GM18517 (cell line): ENCODE measurements at regions not wholly inside any gene's neighbourhood (a gene's known extent, or its start where the extent isn't known, plus 50 kb on each side); places are given as distances from the start of the nearest gene placed in this dataset.

ENCODE experiments used
- ATAC-seq: cut with Tn5 transposase; IDR thresholded peaks from one replicate; pipeline ENCODE4 v1.9.1; 2021; ENCODE audit warnings: mild to moderate bottlenecking, moderate library complexity; ENCODE audit not compliant: unreplicated experiment

GRCh38 chr6:4563156-4563555 is 213.0 kb upstream of the CDYL start:
- no peak for ATAC-seq

GRCh38 chr6:4561773-4562400 is 214.3 kb upstream of the CDYL start:
- ATAC-seq, result no peak

DNA sequence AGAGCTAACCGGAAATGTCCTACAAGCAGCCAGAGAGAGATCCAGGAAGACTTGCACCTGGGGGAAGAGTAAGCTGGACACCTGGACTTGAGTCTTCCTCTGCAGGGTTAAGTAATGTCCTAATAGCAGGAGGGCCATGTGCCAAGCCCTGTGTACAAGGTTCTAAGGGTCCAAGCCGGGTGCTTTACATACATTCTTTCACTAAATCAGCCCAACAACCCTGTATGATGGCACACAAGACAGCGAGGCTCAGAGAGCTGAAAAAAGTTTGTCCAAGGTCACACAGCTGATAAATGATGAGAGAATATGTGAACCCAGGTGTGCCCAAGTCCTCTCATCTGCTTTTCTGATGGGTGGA is 215.1 kb upstream of the CDYL start:
- no peak for ATAC-seq

DNA sequence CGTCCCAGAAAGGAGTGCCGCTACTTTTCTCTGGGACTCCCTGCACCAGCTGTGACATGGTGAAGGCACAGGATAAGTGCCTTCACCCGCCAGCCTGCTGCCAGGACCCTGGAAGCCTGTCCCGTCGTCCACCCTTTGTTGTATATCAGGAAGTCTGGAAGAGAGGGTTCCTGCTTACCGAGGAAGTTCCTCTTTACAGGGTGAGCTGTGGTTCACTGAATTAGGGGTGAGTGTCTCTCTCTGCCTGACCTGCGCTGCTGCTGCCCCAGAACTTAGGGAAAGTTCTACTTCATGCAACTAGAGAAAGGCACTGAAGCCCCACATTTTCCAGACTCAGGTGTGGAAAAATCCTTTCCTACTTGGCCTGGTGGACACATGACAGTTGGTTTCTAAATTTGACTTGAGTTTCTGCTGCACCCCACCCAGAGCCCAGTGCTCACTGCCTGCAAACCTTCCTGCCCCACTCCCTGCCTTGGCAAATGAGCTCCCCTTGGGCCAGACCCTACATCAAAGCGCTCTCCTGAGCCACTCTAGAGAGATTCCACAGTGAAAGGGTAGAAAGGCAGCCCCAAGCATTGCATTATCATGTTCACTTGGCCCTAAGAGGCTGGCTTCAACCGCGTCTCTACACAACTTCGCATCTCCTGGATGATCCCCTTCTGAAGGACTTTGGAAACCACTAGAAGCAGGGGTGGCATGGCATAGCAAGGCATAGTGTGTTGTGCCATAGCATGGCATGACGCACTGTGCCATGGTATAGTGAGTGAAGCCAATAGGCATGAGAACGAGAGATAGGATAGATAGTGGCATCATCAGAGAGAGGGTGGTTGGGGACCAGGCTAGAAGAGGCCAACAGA is 215.8 kb upstream of the CDYL start:
- ATAC-seq, result no peak

DNA sequence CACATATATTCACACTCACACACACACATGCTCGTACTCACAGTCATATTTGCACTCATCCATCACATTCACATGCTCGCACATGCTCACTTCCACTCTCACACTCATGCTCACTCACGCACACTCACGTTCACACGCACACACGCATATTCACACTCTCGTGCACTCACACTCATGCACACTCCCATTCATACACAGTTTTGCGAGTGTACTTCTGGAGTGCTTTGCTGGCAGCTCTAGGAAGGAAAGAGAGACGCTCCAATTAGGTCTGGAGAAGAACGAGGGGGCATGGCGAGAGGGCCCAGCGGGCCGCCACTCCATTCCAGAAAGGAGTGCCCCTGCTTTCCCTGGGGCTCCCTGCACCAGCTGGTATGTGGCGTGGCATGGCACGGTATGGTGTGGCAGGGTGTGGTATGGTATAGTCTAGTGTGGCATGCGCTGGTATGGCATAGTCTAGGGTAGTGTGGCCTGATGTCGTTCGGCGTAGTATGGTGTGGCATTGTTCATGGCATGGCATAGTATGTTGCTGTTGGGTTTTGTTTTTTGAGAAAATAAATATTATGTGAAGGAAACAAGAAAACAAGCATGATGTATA is 216.8 kb upstream of the CDYL start:
- no peak for ATAC-seq

- no peak for ATAC-seq
These were observed 221.6 kb upstream of the CDYL start for GRCh38 chr6:4554645-4555044.

GRCh38 chr6:4553387-4553786 is 222.8 kb upstream of the CDYL start:
- ATAC-seq, result no peak

- ATAC-seq, result no peak
These were observed 226.0 kb upstream of the CDYL start for GRCh38 chr6:4550227-4550597.

GRCh38 chr6:4549556-4550226 is 226.5 kb upstream of the CDYL start:
- no peak for ATAC-seq

DNA sequence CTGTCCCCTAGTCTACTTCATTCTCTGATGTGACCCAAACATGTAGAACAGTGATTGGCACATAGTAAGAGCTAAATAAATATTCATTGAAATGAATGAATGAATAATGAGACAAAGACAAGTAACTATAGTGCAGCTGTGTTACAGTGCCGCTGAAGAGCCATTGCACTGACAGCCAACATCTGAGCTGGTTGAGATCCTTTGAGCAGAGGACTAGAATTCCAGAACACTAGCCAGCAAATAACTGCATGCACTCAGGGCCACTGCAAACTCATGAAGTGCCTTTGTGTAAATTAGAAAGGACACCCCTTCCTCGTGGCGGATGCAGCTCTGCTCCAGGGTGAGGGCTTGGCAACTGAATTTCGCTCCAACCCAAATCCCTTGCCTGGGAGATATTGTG is 230.3 kb upstream of the CDYL start:
- no peak for ATAC-seq

DNA sequence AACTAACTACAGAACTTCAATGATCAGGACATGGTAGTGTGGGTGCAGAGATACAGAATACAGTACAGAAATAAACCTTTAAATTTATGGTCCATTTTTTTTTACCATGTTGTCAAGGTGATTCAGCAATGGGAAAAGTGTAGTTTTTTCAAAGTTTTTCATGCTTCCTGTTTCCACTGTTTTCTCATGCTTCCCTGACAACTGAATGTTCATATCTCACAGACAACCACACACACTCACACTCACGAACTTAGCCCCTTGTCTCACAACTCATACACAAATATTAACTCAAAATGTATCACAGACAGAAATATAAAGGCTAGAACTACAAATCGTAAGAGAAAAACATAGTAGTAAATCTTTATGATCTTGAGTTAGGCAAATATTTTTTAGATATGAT is 232.6 kb upstream of the CDYL start:
- ATAC-seq, result no peak

- ATAC-seq, result no peak
These were observed 242.6 kb upstream of the CDYL start for GRCh38 chr6:4533576-4533975.

- ATAC-seq, result no peak
These were observed 244.8 kb upstream of the CDYL start for GRCh38 chr6:4531406-4531805.

DNA sequence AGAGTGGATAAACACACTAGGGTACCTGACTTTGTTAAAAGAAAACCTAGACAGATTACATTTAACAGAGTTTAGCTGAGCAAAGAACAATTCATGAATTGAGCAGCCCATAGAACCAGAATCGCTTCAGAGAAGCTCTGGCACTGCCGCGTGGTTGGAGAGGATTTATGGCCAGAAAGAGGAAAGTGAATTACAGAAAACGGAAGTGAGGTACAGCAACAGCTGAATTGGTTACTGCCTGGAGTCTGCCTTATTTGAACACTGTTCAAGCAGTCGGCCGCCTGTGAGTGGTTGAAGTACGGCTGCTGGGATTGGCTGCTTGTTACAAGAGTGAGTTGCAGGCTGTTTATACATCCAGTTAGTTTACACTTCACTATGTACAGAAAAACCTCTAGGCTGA is 253.8 kb upstream of the CDYL start:
- no peak for ATAC-seq

DNA sequence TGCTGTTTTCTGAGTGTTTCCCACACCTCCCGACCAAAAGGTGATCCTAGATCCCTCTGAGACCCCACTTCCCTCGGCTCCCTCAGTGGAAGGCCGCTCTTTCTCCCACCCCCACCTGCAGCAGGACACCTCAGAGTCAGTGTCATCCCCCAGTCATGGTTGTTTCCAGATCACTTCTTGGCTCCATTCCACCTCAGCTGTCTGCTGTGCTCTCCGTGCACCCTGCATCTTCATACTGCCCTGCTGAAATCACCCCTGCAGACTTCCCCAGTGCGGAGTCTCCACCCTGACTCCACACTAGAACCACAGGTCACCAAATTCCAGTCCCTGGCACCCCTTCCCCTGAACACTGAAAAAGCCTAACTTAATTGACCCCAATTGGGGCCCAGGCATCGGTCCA is 255.1 kb upstream of the CDYL start:
- no peak for ATAC-seq

GRCh38 chr6:4518506-4518905 is 257.7 kb upstream of the CDYL start:
- ATAC-seq, result no peak

- no peak for ATAC-seq
These were observed 260.0 kb upstream of the CDYL start for GRCh38 chr6:4516206-4516605.

DNA sequence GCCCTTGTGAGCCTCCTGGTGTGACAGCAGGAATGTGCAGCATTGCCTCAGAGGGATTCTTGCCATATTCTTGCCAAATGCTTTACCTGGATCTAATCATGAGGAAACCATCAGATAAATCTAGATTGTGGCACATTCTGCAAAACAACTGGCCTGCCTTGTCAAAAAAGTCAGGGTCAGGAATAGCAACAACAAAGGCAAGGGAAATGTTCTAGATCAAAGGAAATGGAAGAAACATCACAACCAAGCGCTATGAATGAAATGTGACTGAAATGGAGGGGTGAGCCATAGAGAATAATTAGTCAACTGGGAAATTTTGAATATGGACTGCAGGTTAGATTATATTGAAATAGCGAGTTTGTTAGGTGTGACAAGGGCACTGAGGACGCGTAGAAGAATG is 262.6 kb upstream of the CDYL start:
- ATAC-seq, result no peak

DNA sequence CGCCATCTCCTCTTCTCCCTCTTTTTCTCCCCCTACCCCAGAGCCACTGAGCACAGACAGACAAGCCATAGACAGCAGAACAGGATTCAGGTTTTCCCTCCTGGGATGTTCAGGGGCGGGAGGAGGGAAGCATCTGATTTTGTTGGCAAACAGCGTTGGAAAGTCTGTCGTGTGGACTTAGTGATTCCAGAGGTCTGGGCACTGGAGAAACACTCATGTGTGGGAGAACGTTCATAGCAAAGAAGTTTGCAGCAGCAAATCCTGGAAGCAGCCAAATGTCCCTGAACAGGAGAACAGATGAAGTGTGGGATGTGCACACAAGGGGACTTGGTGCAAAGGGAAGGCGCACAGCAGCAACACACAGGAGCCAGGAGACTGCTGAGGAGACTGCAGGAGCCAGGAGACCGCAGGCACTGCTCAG is 264.1 kb upstream of the CDYL start:
- ATAC-seq, result no peak

DNA sequence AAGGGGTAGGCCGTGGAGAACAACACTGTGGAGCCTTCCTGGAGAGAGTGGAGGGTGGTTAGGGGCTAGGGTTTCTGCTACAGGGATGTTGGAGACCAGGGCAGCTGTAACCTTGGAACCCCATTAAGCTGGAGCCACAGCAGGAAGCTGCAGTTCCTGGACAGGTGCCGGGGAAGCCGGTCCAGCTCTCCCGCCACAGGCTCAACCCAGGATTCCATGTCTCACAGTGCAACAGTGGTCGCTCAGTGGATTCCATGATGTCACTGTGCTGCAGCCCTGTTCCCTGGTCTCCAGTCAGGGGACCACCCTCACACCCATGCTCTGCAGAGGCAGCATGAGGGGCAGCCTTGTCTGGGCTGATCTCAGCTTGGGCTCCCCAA is 264.6 kb upstream of the CDYL start:
- no peak for ATAC-seq

- ATAC-seq, result no peak
These were observed 265.1 kb upstream of the CDYL start for GRCh38 chr6:4510906-4511640.
